ENCODE measurements at regions not wholly inside any gene's neighbourhood (a gene's known extent, or its start where the extent isn't known, plus 50 kb on each side); places are given as distances from the start of the nearest gene placed in this dataset.

- TF ChIP-seq CTCF (IDR thresholded peaks at IDR 0.05): no peak
These were observed 215.5 kb upstream of the HAAO start for GRCh38 chr2:43007901-43008300.

GRCh38 chr2:43006834-43007543 lies 214.6 kb upstream of the HAAO start:
- TF ChIP-seq CTCF (IDR thresholded peaks at IDR 0.05): no peak

DNA sequence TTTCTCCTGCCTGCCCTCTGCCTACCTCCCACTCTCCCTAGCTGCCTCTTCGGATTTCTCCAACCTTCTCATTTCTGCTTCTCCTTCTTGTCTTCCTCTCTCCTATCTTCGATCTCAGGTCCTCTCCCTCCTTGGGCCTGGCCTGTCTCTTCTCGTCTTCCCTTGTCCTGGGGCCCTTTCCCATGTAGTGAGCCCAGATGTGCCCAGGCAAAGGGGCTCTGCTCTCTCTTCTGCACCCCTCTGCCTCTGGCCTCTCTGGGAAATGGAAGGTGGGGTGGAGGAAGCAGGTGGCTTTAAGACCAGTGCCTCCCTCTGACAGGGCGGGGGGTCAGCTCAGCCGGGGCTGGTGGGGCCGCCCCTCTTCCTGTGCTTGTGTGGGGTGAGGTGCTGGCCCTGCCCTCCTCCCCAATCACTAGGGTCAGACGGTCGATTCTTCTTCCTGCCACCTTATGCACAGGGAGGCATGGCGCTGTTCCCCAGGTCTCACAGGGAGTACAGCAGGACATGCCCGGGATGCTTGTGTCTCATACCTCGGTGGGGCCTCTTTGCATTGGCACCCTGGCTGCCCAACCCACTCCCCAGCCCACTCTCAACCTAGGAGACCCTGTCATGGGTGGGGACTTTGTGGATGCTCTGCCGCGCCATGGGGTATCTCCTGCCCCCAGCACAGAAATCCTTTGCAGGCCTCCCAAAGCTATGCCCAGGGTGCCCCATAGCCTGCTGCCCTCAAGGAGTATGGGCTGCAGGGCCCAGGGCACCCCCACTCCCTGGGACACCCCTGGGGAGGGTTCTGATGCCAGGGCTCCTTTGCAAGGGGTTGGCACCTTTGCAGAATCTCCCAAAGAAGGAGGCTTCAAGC lies 213.8 kb upstream of the HAAO start:
- TF ChIP-seq CTCF (IDR thresholded peaks at IDR 0.05): no peak

DNA sequence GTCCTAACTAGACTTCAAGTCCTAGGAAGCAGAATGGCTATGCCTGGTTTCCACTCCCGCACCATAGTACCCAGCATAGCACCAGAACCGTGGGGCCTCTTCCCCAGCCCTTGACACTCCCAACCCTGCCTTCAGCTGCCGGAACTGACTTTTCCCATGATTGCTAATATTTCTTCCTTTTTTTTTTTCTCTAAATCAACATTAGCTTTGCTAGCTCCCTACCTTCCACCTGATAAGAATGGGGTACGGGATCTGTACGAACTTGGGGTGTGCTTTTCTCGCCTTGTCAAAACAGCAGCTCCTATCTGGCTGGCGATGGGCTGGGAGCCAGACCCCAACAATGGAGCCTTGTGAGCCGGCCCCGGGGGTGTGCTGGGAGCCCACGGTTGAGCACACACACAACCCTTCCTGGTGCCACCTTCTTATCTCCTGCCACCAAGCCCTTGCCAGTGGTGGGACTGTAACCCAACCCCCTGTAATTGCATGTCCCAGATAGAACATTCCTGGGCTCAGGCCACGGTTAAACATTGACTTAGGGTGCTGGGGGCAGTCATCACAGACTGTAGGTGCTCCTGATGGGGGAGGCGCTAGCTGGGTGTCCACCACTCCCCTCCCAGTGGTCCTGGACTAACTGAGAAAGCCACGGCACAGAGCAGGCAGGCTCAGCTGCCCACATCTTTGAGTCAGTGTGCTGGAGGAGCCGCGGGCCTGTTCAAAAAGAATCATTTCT lies 213.0 kb upstream of the HAAO start:
- no peak for TF ChIP-seq CTCF (IDR thresholded peaks at IDR 0.05)

- TF ChIP-seq CTCF (IDR thresholded peaks at IDR 0.05): no peak
These were observed 212.5 kb upstream of the HAAO start for GRCh38 chr2:43004879-43005244.

- no peak for TF ChIP-seq CTCF (IDR thresholded peaks at IDR 0.05)
These were observed 211.3 kb upstream of the HAAO start for GRCh38 chr2:43003702-43004101.

GRCh38 chr2:43001787-43002468 lies 209.5 kb upstream of the HAAO start:
- TF ChIP-seq CTCF (IDR thresholded peaks at IDR 0.05): no peak

All from LNCAP (cell line).